Prostate gland (tissue), 2 donors: ENCODE measurements at regions not wholly inside any gene's neighbourhood (a gene's known extent, or its start where the extent isn't known, plus 50 kb on each side); places are given as distances from the start of the nearest gene placed in this dataset.

Experiments
- DNase-seq: peaks from one replicate; pipeline ENCODE4 v3.0.0-alpha.2; 2019; ENCODE audit warnings: low spot score
- H3K27ac ChIP-seq, 2 donors: fragments of 200-600 bp; sonication (generic); 2 replicates each; pipeline ENCODE4 v1.5.1; 2017 to 2019
- H3K27me3 ChIP-seq: fragments of 200-600 bp; sonication (generic); replicated peaks from 2 replicates; pipeline ENCODE4 v1.5.1; 2019; ENCODE audit not compliant: insufficient read depth
- H3K36me3 ChIP-seq, 2 donors: fragments of 200-600 bp; sonication (generic); 1 replicate in 1 of 2; 2 replicates in 1 of 2; pipeline versions ENCODE4 v1.5.1 to v1.8.1; 2017 to 2019
- H3K4me1 ChIP-seq: fragments of 200-600 bp; sonication (generic); replicated peaks from 2 replicates; pipeline ENCODE4 v1.5.1; 2019
- H3K4me3 ChIP-seq, 2 donors: fragments of 200-600 bp; sonication (generic); 2 replicates each; pipeline ENCODE4 v1.5.1; 2017 to 2019
- H3K9me3 ChIP-seq: fragments of 200-600 bp; sonication (generic); 2 replicates; pipeline ENCODE4 v1.5.1; 2017
- POLR2A ChIP-seq: fragments of 450-650 bp; IDR thresholded peaks from one replicate; pipeline ENCODE4 v1.6.1; 2016; ENCODE audit warnings: antibody characterized with exemption, mild to moderate bottlenecking
- POLR2AphosphoS5 ChIP-seq: sonication (generic); formaldehyde crosslinking; IDR thresholded peaks from one replicate; pipeline ENCODE4 v1.6.1; 2017; ENCODE audit warnings: antibody characterized with exemption
- WGBS: methylation state at CpG from one replicate; pipeline ENCODE4 v1.1.5; 2018; 5-methylcytosine and 5-hydroxymethylcytosine counted together
- intact Hi-C: fragments of 100-400 bp; cut with DNase I; formaldehyde crosslinking; loops from one replicate; pipeline ENCODE4 v1.14.2; 2022
- TF ChIP-seq, protein P1 (sequence below), 4 experiments: fragments of 200-600 bp in 2 of 4; fragments of 450-650 bp in 2 of 4; sonication (generic) in 2 of 4; IDR thresholded peaks; 1 replicate in 3 of 4; 2 replicates in 1 of 4; pipeline ENCODE4 v1.5.1; 2016 to 2019; ENCODE audit warnings: antibody characterized with exemption in 4 of 4, mild to moderate bottlenecking in 2 of 4, moderate library complexity in 2 of 4

DNA sequence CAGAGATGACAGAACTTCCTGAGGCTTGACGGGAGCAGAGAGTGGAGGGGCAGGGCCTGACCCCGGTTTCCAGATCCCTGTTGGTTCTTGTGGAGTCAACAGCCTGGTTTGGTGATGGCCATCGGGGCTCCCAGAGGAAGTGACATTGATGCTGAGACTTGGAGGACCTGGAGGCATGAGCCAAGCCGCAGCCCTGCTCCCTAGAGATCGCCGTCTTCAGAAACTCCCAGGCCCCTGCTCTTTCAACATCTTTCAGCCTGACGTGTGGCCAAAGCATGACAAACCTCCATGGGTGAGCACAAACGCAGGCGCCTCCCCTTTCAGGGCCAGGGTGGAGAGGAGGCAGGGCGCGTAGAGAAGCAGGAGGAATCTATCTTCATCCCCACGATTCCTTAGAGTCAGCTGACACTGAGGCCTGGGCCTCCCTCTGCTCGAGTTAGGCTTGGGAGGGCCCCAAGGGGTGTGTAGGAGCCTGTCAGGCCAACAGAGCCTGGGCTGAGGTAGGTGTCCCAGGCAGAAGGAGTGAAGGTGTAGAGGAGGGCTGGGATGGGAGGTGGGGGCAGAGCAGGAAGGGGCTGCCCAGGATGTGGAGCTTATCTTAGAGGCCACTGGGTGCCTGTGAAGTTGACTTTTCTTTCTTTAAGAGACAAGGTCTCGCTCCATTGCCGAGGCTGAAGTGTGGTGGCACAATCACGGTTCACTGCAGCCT, 56.1 kb upstream of the MED9 start:
- DNase-seq: no peak
- Histone ChIP-seq H3K4me1 (peaks cover 3% of the 10 kb centered on the region), H3K4me3 (no peak overlapping the region), H3K36me3 (no peaks in the 10 kb centered on the region), H3K27me3 (no peaks in the 10 kb centered on the region), H3K9me3 (no peaks in the 10 kb centered on the region), H3K27ac (no peak overlapping the region)
- intact Hi-C loops: no loop called here
- 85% methylated on average over 16 of the region's 16 CpGs for WGBS
- TF ChIP-seq, protein P1, sequence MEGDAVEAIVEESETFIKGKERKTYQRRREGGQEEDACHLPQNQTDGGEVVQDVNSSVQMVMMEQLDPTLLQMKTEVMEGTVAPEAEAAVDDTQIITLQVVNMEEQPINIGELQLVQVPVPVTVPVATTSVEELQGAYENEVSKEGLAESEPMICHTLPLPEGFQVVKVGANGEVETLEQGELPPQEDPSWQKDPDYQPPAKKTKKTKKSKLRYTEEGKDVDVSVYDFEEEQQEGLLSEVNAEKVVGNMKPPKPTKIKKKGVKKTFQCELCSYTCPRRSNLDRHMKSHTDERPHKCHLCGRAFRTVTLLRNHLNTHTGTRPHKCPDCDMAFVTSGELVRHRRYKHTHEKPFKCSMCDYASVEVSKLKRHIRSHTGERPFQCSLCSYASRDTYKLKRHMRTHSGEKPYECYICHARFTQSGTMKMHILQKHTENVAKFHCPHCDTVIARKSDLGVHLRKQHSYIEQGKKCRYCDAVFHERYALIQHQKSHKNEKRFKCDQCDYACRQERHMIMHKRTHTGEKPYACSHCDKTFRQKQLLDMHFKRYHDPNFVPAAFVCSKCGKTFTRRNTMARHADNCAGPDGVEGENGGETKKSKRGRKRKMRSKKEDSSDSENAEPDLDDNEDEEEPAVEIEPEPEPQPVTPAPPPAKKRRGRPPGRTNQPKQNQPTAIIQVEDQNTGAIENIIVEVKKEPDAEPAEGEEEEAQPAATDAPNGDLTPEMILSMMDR (IDR thresholded peaks at IDR 0.05): no peak
- TF ChIP-seq POLR2AphosphoS5 (no peak), POLR2A (no peak)

DNA sequence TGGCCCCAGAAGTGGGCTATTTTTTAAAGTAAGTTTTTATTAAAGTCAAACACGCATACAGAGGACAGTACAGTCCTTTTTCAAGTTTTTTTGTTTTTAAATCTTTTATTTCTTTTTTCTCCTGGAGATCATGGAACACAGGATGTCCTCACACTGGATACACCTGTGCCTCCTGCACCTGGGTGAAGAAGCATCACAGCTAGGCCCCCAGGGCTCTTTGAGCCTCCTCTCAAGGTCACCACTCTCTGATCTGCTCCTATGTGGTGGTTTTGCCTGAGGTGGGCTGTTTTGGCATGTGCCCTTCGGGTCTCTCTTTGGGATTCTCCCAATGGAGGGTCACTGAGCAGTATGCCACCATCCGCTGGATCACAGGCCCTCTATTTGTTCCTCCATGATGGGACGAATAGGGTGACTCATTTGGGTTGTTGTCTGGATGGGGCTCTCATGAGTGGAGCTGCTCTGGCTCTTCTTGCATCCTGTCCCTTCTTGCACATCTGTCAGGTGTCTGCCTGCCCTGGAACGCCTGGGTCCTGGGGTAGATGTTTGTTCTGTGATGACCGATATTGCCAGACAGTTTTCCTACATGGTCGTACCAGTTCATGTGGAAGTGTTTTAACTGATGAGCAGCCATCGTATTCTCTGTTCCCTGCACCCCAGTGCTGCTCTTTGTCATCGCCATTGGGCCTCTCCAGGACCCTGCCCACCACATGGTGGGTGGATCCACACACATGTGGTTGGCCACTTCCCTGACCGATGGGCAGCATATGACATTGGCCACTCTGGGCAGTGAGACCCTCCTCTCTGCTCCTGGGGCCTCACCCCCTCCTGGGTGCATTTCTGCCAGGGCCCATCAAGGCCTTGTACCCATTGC, 55.2 kb upstream of the MED9 start:
- Histone ChIP-seq H3K27ac (no peak overlapping the region), H3K27me3 (no peaks in the 10 kb centered on the region), H3K36me3 (no peaks in the 10 kb centered on the region), H3K9me3 (no peaks in the 10 kb centered on the region), H3K4me1 (peaks cover 2% of the 10 kb centered on the region), H3K4me3 (no peak overlapping the region)
- DNase-seq: no peak
- WGBS: 97% methylated on average over 10 of the region's 10 CpGs
- TF ChIP-seq, protein P1 (IDR thresholded peaks at IDR 0.05): no peak
- TF ChIP-seq POLR2A: no peak
- TF ChIP-seq POLR2AphosphoS5: no peak
- intact Hi-C loops: no loop called here

GRCh38 chr17:17422217-17422610, 54.6 kb upstream of the MED9 start:
- intact Hi-C loops: no loop called here
- Histone ChIP-seq H3K9me3 (no peaks in the 10 kb centered on the region), H3K36me3 (no peaks in the 10 kb centered on the region), H3K4me1 (no peaks in the 10 kb centered on the region), H3K27me3 (no peaks in the 10 kb centered on the region), H3K4me3 (no peak overlapping the region), H3K27ac (no peak overlapping the region)
- WGBS: 87% methylated on average over 5 of the region's 5 CpGs
- TF ChIP-seq, protein P1 (IDR thresholded peaks at IDR 0.05): no peak
- TF ChIP-seq POLR2A (no peak), POLR2AphosphoS5 (no peak)
- DNase-seq: no peak

- 92% methylated on average over 7 of the region's 7 CpGs for WGBS
- Histone ChIP-seq H3K36me3 (no peaks in the 10 kb centered on the region), H3K27me3 (no peaks in the 10 kb centered on the region), H3K4me1 (no peaks in the 10 kb centered on the region), H3K9me3 (no peaks in the 10 kb centered on the region), H3K27ac (no peak overlapping the region), H3K4me3 (no peak overlapping the region)
- no peak for TF ChIP-seq POLR2A
- no peak for DNase-seq
- intact Hi-C loops: no loop called here
These were observed 54.2 kb upstream of the MED9 start for GRCh38 chr17:17422641-17423040.

DNA sequence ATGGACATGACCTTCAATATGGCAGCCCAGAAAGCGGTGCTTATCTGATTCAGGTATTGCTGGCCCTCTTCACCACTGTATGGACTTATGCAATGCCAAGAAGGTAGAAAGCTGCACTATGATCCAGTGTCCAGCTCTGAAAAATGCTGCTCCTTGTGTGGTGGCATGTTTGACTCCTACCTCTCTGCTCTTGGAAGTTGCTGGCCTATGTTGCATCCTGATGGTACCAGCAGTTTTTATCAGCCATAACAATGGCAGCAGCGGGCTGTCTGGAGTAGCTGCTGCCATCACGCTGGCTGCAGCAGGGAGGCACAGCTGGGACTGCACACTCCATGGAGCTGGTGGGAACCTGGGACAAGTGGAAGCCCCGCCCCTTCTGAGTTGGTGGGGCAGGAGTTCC, 53.1 kb upstream of the MED9 start:
- Histone ChIP-seq H3K27me3 (no peaks in the 10 kb centered on the region), H3K27ac (no peak overlapping the region), H3K4me1 (no peaks in the 10 kb centered on the region), H3K4me3 (no peak overlapping the region), H3K36me3 (no peaks in the 10 kb centered on the region), H3K9me3 (no peaks in the 10 kb centered on the region)
- intact Hi-C loops: no loop called here
- 88% methylated on average over 3 of the region's 4 CpGs for whole genome bisulfite sequencing
- no peak for TF ChIP-seq POLR2A
- DNase-seq: no peak
